ENCODE measurements at regions not wholly inside any gene's neighbourhood (a gene's known extent, or its start where the extent isn't known, plus 50 kb on each side); places are given as distances from the start of the nearest gene placed in this dataset.

DNA sequence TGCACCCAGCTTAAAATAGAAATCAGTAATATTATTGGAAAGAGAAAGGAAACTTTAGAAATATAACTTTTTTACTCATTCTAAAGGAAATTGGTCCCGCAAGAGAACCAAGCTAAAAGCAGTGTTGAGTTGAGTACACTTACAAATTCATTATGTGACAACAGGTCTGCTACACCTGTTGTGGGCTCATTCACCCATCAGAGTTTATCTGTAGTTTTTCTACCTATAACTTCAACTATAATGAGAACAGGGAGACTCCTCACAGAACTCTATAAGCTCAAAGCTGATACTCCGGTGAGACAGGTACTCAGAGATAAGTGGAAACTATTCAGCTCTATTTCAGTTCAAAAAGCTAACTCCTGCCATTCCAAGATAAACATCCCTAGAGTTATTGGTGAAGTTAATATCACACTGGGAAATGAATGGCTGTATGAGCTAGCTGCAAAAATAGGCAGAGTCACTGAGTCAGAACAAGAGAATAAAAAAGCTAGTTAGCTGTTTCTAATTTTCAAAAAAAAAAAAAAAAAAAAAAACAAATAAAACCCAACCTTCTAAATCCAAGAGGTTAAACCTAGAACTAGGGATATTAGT lies 121.3 kb downstream of the PPP1R3A start:
- no peak for TF ChIP-seq EZH2 (IDR thresholded peaks at IDR 0.05; ENCODE audit: borderline replicate concordance, insufficient read depth, low read length, poor library complexity, severe bottlenecking)
- TF ChIP-seq EP300 (conservative IDR thresholded peaks at IDR 0.05; ENCODE audit: poor library complexity, severe bottlenecking) = no peak
- no peak for TF ChIP-seq POLR2AphosphoS5 (IDR thresholded peaks at IDR 0.05)
- H3K9me2 ChIP-seq (ENCODE audit: insufficient read depth, low read length) = no peaks in the 10 kb centered on the region
- no peaks in the 10 kb centered on the region for H3K79me2 ChIP-seq (replicated peaks; ENCODE audit: insufficient read depth, low read length)
- H4K20me1 ChIP-seq (ENCODE audit: insufficient read depth) = no peaks in the 10 kb centered on the region
- H3K27me3 ChIP-seq (ENCODE audit: insufficient read depth, low read depth, low read length) = no peaks in the 10 kb centered on the region
- H3K9me3 ChIP-seq (ENCODE audit: low read length) = no peaks in the 10 kb centered on the region
- H3K9ac ChIP-seq (ENCODE audit: low read length) = no peak overlapping the region
- no peak overlapping the region for H3K27ac ChIP-seq (ENCODE audit: low read length)
- H2AFZ ChIP-seq (ENCODE audit: low read depth, low read length) = no peak overlapping the region
- H3K36me3 ChIP-seq (ENCODE audit: insufficient read depth, low read length) = no peaks in the 10 kb centered on the region
- no peak overlapping the region for H3K4me2 ChIP-seq (ENCODE audit: low read length)
- H3F3A ChIP-seq (ENCODE audit: insufficient read depth, low read length, poor library complexity, severe bottlenecking) = no peaks in the 10 kb centered on the region
- H3K4me3 ChIP-seq (ENCODE audit: low read length) = no peak overlapping the region

GRCh38 chr7:113796557-113796956 lies 122.3 kb downstream of the PPP1R3A start:
- H3K36me3 ChIP-seq (ENCODE audit: insufficient read depth, low read length) = no peaks in the 10 kb centered on the region
- no peak overlapping the region for H3K4me3 ChIP-seq (ENCODE audit: low read length)
- no peaks in the 10 kb centered on the region for H3K27me3 ChIP-seq (ENCODE audit: insufficient read depth, low read depth, low read length)
- no peak for TF ChIP-seq CTCF (IDR thresholded peaks at IDR 0.05; ENCODE audit: poor library complexity, severe bottlenecking)
- no peak for TF ChIP-seq TAF1 (IDR thresholded peaks at IDR 0.05; ENCODE audit: low read depth)
- no peak for TF ChIP-seq POLR2AphosphoS5 (IDR thresholded peaks at IDR 0.05)
- TF ChIP-seq EZH2 (IDR thresholded peaks at IDR 0.05; ENCODE audit: borderline replicate concordance, insufficient read depth, low read length, poor library complexity, severe bottlenecking) = no peak
- no peak for TF ChIP-seq SMC3 (conservative IDR thresholded peaks at IDR 0.05; ENCODE audit: poor library complexity)
- no peak for TF ChIP-seq MXI1 (conservative IDR thresholded peaks at IDR 0.05; ENCODE audit: poor library complexity, severe bottlenecking)
- TF ChIP-seq EP300 (conservative IDR thresholded peaks at IDR 0.05; ENCODE audit: poor library complexity, severe bottlenecking) = no peak
- TF ChIP-seq RAD21 (conservative IDR thresholded peaks at IDR 0.05) = no peak
- no peak for TF ChIP-seq REST (IDR thresholded peaks at IDR 0.05; ENCODE audit: borderline replicate concordance)
- no peak overlapping the region for H3K27ac ChIP-seq (ENCODE audit: low read length)
- H3K9me2 ChIP-seq (ENCODE audit: insufficient read depth, low read length) = no peaks in the 10 kb centered on the region
- no peak overlapping the region for H3K4me2 ChIP-seq (ENCODE audit: low read length)
- no peaks in the 10 kb centered on the region for H3K79me2 ChIP-seq (replicated peaks; ENCODE audit: insufficient read depth, low read length)
- no peaks in the 10 kb centered on the region for H3K9me3 ChIP-seq (ENCODE audit: low read length)
- no peaks in the 10 kb centered on the region for H4K20me1 ChIP-seq (ENCODE audit: insufficient read depth)
- H3K9ac ChIP-seq (ENCODE audit: low read length) = no peak overlapping the region
- H2AFZ ChIP-seq (ENCODE audit: low read depth, low read length) = no peak overlapping the region
- H3F3A ChIP-seq (ENCODE audit: insufficient read depth, low read length, poor library complexity, severe bottlenecking) = no peaks in the 10 kb centered on the region
